ENCODE measurements at regions not wholly inside any gene's neighbourhood (a gene's known extent, or its start where the extent isn't known, plus 50 kb on each side); places are given as distances from the start of the nearest gene placed in this dataset.

GRCh38 chr5:23579566-23579965 is 72.2 kb downstream of the PRDM9 start:
- Histone ChIP-seq H3K27ac (ENCODE audit: low read length) (no peak overlapping the region), H3K36me3 (ENCODE audit: control insufficient read depth, insufficient read depth, low read length) (no peaks in the 10 kb centered on the region), H3K4me1 (ENCODE audit: control insufficient read depth, insufficient read depth, low read length) (no peaks in the 10 kb centered on the region), H3K9me3 (replicated peaks; ENCODE audit: control insufficient read depth, low read depth, low read length) (peaks cover 2% of the 10 kb centered on the region), H3K27me3 (ENCODE audit: control insufficient read depth, insufficient read depth, low read length) (no peaks in the 10 kb centered on the region), H3K4me3 (ENCODE audit: low read length) (no peak overlapping the region)
- no CpG with 5 or more reads among the region's 3 CpGs for WGBS (ENCODE audit: insufficient coverage)
- no peak for DNase-seq

GRCh38 chr5:23583081-23583480 is 75.7 kb downstream of the PRDM9 start:
- no peak overlapping the region for H3K27ac ChIP-seq (ENCODE audit: low read length)
- no peak overlapping the region for H3K4me3 ChIP-seq (ENCODE audit: low read length)
- no peaks in the 10 kb centered on the region for H3K27me3 ChIP-seq (ENCODE audit: control insufficient read depth, insufficient read depth, low read length)
- no peaks in the 10 kb centered on the region for H3K9me3 ChIP-seq (replicated peaks; ENCODE audit: control insufficient read depth, low read depth, low read length)
- no peak for DNase-seq
- no peaks in the 10 kb centered on the region for H3K36me3 ChIP-seq (ENCODE audit: control insufficient read depth, insufficient read depth, low read length)
- no peaks in the 10 kb centered on the region for H3K4me1 ChIP-seq (ENCODE audit: control insufficient read depth, insufficient read depth, low read length)
- WGBS (ENCODE audit: insufficient coverage), result no CpG with 5 or more reads among the region's 3 CpGs

- H3K9me3 ChIP-seq (replicated peaks; ENCODE audit: control insufficient read depth, low read depth, low read length), result no peaks in the 10 kb centered on the region
- DNase-seq, result no peak
- no peak overlapping the region for H3K27ac ChIP-seq (ENCODE audit: low read length)
- WGBS (ENCODE audit: insufficient coverage), result no CpG with 5 or more reads among the region's 3 CpGs
- no peaks in the 10 kb centered on the region for H3K4me1 ChIP-seq (ENCODE audit: control insufficient read depth, insufficient read depth, low read length)
- H3K27me3 ChIP-seq (ENCODE audit: control insufficient read depth, insufficient read depth, low read length), result no peaks in the 10 kb centered on the region
- H3K36me3 ChIP-seq (ENCODE audit: control insufficient read depth, insufficient read depth, low read length), result no peaks in the 10 kb centered on the region
- H3K4me3 ChIP-seq (ENCODE audit: low read length), result no peak overlapping the region
Measured at GRCh38 chr5:23588841-23589326, 81.5 kb downstream of the PRDM9 start.

- H3K27ac ChIP-seq (ENCODE audit: low read length), result no peak overlapping the region
- WGBS (ENCODE audit: insufficient coverage), result 90% methylated on average over 2 of the region's 4 CpGs
- DNase-seq, result no peak
- H3K4me3 ChIP-seq (ENCODE audit: low read length), result no peak overlapping the region
- no peaks in the 10 kb centered on the region for H3K27me3 ChIP-seq (ENCODE audit: control insufficient read depth, insufficient read depth, low read length)
- H3K9me3 ChIP-seq (replicated peaks; ENCODE audit: control insufficient read depth, low read depth, low read length), result no peaks in the 10 kb centered on the region
- no peaks in the 10 kb centered on the region for H3K4me1 ChIP-seq (ENCODE audit: control insufficient read depth, insufficient read depth, low read length)
- no peaks in the 10 kb centered on the region for H3K36me3 ChIP-seq (ENCODE audit: control insufficient read depth, insufficient read depth, low read length)
Measured at GRCh38 chr5:23591250-23591649, 83.8 kb downstream of the PRDM9 start.

- no peak overlapping the region for H3K4me3 ChIP-seq (ENCODE audit: low read length)
- WGBS (ENCODE audit: insufficient coverage), result no CpG with 5 or more reads among the region's 2 CpGs
- H3K36me3 ChIP-seq (ENCODE audit: control insufficient read depth, insufficient read depth, low read length), result no peaks in the 10 kb centered on the region
- no peak overlapping the region for H3K27ac ChIP-seq (ENCODE audit: low read length)
- no peaks in the 10 kb centered on the region for H3K9me3 ChIP-seq (replicated peaks; ENCODE audit: control insufficient read depth, low read depth, low read length)
- no peak for DNase-seq
- no peaks in the 10 kb centered on the region for H3K4me1 ChIP-seq (ENCODE audit: control insufficient read depth, insufficient read depth, low read length)
- H3K27me3 ChIP-seq (ENCODE audit: control insufficient read depth, insufficient read depth, low read length), result no peaks in the 10 kb centered on the region
Measured at GRCh38 chr5:23606927-23607326, 99.5 kb downstream of the PRDM9 start.

GRCh38 chr5:23612701-23613100 is 105.3 kb downstream of the PRDM9 start:
- 40% methylated on average over 1 of the region's 2 CpGs for WGBS (ENCODE audit: insufficient coverage)
- Histone ChIP-seq H3K27ac (ENCODE audit: low read length) (no peak overlapping the region), H3K27me3 (ENCODE audit: control insufficient read depth, insufficient read depth, low read length) (no peaks in the 10 kb centered on the region), H3K4me3 (ENCODE audit: low read length) (no peak overlapping the region), H3K9me3 (replicated peaks; ENCODE audit: control insufficient read depth, low read depth, low read length) (peaks cover 8% of the 10 kb centered on the region), H3K36me3 (ENCODE audit: control insufficient read depth, insufficient read depth, low read length) (no peaks in the 10 kb centered on the region), H3K4me1 (ENCODE audit: control insufficient read depth, insufficient read depth, low read length) (no peaks in the 10 kb centered on the region)
- peak; percentile 65 for DNase-seq

- H3K27ac ChIP-seq (ENCODE audit: low read length), result no peak overlapping the region
- DNase-seq, result peak; percentile 87
- no peaks in the 10 kb centered on the region for H3K36me3 ChIP-seq (ENCODE audit: control insufficient read depth, insufficient read depth, low read length)
- H3K27me3 ChIP-seq (ENCODE audit: control insufficient read depth, insufficient read depth, low read length), result no peaks in the 10 kb centered on the region
- 33% methylated on average over 1 of the region's 1 CpG for whole genome bisulfite sequencing (ENCODE audit: insufficient coverage)
- no peak overlapping the region for H3K4me3 ChIP-seq (ENCODE audit: low read length)
- H3K9me3 ChIP-seq (replicated peaks; ENCODE audit: control insufficient read depth, low read depth, low read length), result peaks cover 8% of the 10 kb centered on the region
- H3K4me1 ChIP-seq (ENCODE audit: control insufficient read depth, insufficient read depth, low read length), result no peaks in the 10 kb centered on the region
Measured at GRCh38 chr5:23613566-23613965, 106.2 kb downstream of the PRDM9 start.

- WGBS (ENCODE audit: insufficient coverage), result no CpG with 5 or more reads among the region's 1 CpG
- Histone ChIP-seq H3K4me3 (ENCODE audit: low read length) (no peak overlapping the region), H3K4me1 (ENCODE audit: control insufficient read depth, insufficient read depth, low read length) (no peaks in the 10 kb centered on the region)
Measured at GRCh38 chr5:23614422-23614821, 107.0 kb downstream of the PRDM9 start.

GRCh38 chr5:23626961-23627360 is 119.6 kb downstream of the PRDM9 start:
- no peaks in the 10 kb centered on the region for H3K36me3 ChIP-seq (ENCODE audit: control insufficient read depth, insufficient read depth, low read length)

More at GRCh38 chr5:23614422-23614821, 107.0 kb downstream of the PRDM9 start:
- Histone ChIP-seq H3K27me3 (ENCODE audit: control insufficient read depth, insufficient read depth, low read length) (no peaks in the 10 kb centered on the region), H3K9me3 (replicated peaks; ENCODE audit: control insufficient read depth, low read depth, low read length) (peaks cover 8% of the 10 kb centered on the region), H3K27ac (ENCODE audit: low read length) (no peak overlapping the region), H3K36me3 (ENCODE audit: control insufficient read depth, insufficient read depth, low read length) (no peaks in the 10 kb centered on the region)
- no peak for DNase-seq

GRCh38 chr5:23627976-23628375 is 120.6 kb downstream of the PRDM9 start:
- no peak for DNase-seq
- no CpG with 5 or more reads among the region's 3 CpGs for WGBS (ENCODE audit: insufficient coverage)
- no peaks in the 10 kb centered on the region for H3K4me1 ChIP-seq (ENCODE audit: control insufficient read depth, insufficient read depth, low read length)
- no peaks in the 10 kb centered on the region for H3K9me3 ChIP-seq (replicated peaks; ENCODE audit: control insufficient read depth, low read depth, low read length)
- H3K4me3 ChIP-seq (ENCODE audit: low read length), result no peak overlapping the region
- no peaks in the 10 kb centered on the region for H3K27me3 ChIP-seq (ENCODE audit: control insufficient read depth, insufficient read depth, low read length)
- H3K27ac ChIP-seq (ENCODE audit: low read length), result no peak overlapping the region
- no peaks in the 10 kb centered on the region for H3K36me3 ChIP-seq (ENCODE audit: control insufficient read depth, insufficient read depth, low read length)

More at GRCh38 chr5:23626961-23627360, 119.6 kb downstream of the PRDM9 start:
- H3K27ac ChIP-seq (ENCODE audit: low read length), result no peak overlapping the region
- no peaks in the 10 kb centered on the region for H3K27me3 ChIP-seq (ENCODE audit: control insufficient read depth, insufficient read depth, low read length)
- H3K4me3 ChIP-seq (ENCODE audit: low read length), result no peak overlapping the region
- H3K4me1 ChIP-seq (ENCODE audit: control insufficient read depth, insufficient read depth, low read length), result no peaks in the 10 kb centered on the region
- DNase-seq, result peak; percentile 5
- H3K9me3 ChIP-seq (replicated peaks; ENCODE audit: control insufficient read depth, low read depth, low read length), result no peaks in the 10 kb centered on the region
- WGBS (ENCODE audit: insufficient coverage), result no CpG with 5 or more reads among the region's 4 CpGs

GRCh38 chr5:23629396-23629795 is 122.0 kb downstream of the PRDM9 start:
- Histone ChIP-seq H3K4me3 (ENCODE audit: low read length) (no peak overlapping the region), H3K27me3 (ENCODE audit: control insufficient read depth, insufficient read depth, low read length) (no peaks in the 10 kb centered on the region), H3K4me1 (ENCODE audit: control insufficient read depth, insufficient read depth, low read length) (no peaks in the 10 kb centered on the region), H3K36me3 (ENCODE audit: control insufficient read depth, insufficient read depth, low read length) (no peaks in the 10 kb centered on the region), H3K9me3 (replicated peaks; ENCODE audit: control insufficient read depth, low read depth, low read length) (no peaks in the 10 kb centered on the region), H3K27ac (ENCODE audit: low read length) (no peak overlapping the region)
- DNase-seq, result no peak
- WGBS (ENCODE audit: insufficient coverage), result no CpG with 5 or more reads among the region's 2 CpGs

All from muscle of leg (tissue), 3 donors.